ENCODE measurements at regions not wholly inside any gene's neighbourhood (a gene's known extent, or its start where the extent isn't known, plus 50 kb on each side); places are given as distances from the start of the nearest gene placed in this dataset.

DNA sequence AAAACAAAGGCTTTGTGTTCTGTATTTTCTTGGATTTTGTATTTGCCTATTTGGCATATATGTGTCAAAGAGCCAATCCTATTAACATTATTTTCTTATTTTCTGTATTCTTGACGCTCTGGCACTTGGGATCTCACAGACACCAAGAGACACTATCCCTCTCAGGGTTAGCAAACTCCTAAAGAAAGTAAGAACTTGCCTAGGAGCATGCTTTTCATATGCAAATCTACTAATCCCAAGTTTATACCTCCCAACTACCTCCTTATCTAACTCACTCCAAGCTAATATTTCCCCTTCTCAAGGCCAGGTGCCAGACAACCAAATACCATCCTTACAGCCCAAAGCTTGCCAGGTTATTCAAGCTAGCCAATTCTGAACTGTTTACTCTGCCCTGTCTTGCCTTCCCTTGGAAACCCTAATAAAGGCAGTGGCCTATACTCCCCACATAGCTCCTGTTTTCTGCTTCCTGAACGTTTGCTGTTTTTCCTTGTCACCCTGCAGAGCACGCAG is 455.4 kb upstream of the ANO3 start:
- no peak for DNase-seq
- POLR2A ChIA-PET, result no interaction called here
- Histone ChIP-seq H3K4me1 (ENCODE audit: control insufficient read depth in 1 of 2, insufficient read depth in 2 of 2, low read depth in 1 of 2, low read length in 1 of 2) (no peaks in the 10 kb centered on the region), H3K4me2 (no peak overlapping the region), H3K27ac (ENCODE audit: low read depth in 2 of 2, low read length in 1 of 2) (no peak overlapping the region), H3K36me3 (replicated peaks in 1 of 2; ENCODE audit: control insufficient read depth in 1 of 2, insufficient read depth in 2 of 2, low read length in 1 of 2) (no peaks in the 10 kb centered on the region), H3K9me2 (no peaks in the 10 kb centered on the region), H3K9ac (no peak overlapping the region), H3K79me2 (ENCODE audit: insufficient read depth) (no peaks in the 10 kb centered on the region), H4K20me1 (ENCODE audit: insufficient read depth) (no peaks in the 10 kb centered on the region), H3F3A (replicated peaks; ENCODE audit: insufficient read depth) (no peaks in the 10 kb centered on the region), H3K9me3 (no peaks in the 10 kb centered on the region; the same call in 1 of the 2 replicates), H2AFZ (ENCODE audit: low read depth) (no peak overlapping the region), H3K4me3 (ENCODE audit: low read depth in 2 of 2, low read length in 1 of 2) (no peak overlapping the region), H3K27me3 (ENCODE audit: insufficient read depth) (no peaks in the 10 kb centered on the region)
- CTCF ChIA-PET, result no interaction called here
- TF ChIP-seq FOSL2 (IDR thresholded peaks at IDR 0.05; ENCODE audit: borderline replicate concordance, low read depth), result no peak
- TF ChIP-seq FOXM1 (IDR thresholded peaks at IDR 0.05; ENCODE audit: low read depth), result no peak
- no peak for TF ChIP-seq YY1 (IDR thresholded peaks at IDR 0.05; ENCODE audit: low read depth)
- TF ChIP-seq REST (IDR thresholded peaks at IDR 0.05; ENCODE audit: low read depth, low read length), result no peak
- TF ChIP-seq TAF1 (IDR thresholded peaks at IDR 0.05; ENCODE audit: borderline replicate concordance, low read depth, low read length), result no peak
- no peak for TF ChIP-seq SIN3A (IDR thresholded peaks at IDR 0.05; ENCODE audit: borderline replicate concordance, low read depth, low read length)
- no peak for TF ChIP-seq RFX5 (IDR thresholded peaks at IDR 0.05; ENCODE audit: low read length)
- TF ChIP-seq EZH2phosphoT487 (IDR thresholded peaks at IDR 0.05; ENCODE audit: borderline replicate concordance, low read depth), result no peak
- TF ChIP-seq USF1 (IDR thresholded peaks at IDR 0.05; ENCODE audit: borderline replicate concordance, low read depth), result no peak
- no peak for TF ChIP-seq MXI1 (IDR thresholded peaks at IDR 0.05; ENCODE audit: low read depth, low read length)
- TF ChIP-seq, protein P1, sequence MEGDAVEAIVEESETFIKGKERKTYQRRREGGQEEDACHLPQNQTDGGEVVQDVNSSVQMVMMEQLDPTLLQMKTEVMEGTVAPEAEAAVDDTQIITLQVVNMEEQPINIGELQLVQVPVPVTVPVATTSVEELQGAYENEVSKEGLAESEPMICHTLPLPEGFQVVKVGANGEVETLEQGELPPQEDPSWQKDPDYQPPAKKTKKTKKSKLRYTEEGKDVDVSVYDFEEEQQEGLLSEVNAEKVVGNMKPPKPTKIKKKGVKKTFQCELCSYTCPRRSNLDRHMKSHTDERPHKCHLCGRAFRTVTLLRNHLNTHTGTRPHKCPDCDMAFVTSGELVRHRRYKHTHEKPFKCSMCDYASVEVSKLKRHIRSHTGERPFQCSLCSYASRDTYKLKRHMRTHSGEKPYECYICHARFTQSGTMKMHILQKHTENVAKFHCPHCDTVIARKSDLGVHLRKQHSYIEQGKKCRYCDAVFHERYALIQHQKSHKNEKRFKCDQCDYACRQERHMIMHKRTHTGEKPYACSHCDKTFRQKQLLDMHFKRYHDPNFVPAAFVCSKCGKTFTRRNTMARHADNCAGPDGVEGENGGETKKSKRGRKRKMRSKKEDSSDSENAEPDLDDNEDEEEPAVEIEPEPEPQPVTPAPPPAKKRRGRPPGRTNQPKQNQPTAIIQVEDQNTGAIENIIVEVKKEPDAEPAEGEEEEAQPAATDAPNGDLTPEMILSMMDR (IDR thresholded peaks at IDR 0.05), result no peak
- no peak for TF ChIP-seq JUND (IDR thresholded peaks at IDR 0.05)
- no peak for TF ChIP-seq CHD2 (IDR thresholded peaks at IDR 0.05; ENCODE audit: low read length, partially characterized antibody)
- TF ChIP-seq PBX3 (IDR thresholded peaks at IDR 0.05), result no peak
- TF ChIP-seq, protein P2, sequence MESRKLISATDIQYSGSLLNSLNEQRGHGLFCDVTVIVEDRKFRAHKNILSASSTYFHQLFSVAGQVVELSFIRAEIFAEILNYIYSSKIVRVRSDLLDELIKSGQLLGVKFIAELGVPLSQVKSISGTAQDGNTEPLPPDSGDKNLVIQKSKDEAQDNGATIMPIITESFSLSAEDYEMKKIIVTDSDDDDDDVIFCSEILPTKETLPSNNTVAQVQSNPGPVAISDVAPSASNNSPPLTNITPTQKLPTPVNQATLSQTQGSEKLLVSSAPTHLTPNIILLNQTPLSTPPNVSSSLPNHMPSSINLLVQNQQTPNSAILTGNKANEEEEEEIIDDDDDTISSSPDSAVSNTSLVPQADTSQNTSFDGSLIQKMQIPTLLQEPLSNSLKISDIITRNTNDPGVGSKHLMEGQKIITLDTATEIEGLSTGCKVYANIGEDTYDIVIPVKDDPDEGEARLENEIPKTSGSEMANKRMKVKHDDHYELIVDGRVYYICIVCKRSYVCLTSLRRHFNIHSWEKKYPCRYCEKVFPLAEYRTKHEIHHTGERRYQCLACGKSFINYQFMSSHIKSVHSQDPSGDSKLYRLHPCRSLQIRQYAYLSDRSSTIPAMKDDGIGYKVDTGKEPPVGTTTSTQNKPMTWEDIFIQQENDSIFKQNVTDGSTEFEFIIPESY (IDR thresholded peaks at IDR 0.05; ENCODE audit: borderline replicate concordance, low read depth), result no peak
- no peak for TF ChIP-seq ELF1 (IDR thresholded peaks at IDR 0.05)
- no peak for TF ChIP-seq GABPA (IDR thresholded peaks at IDR 0.05; ENCODE audit: low read depth)
- TF ChIP-seq, protein P3, sequence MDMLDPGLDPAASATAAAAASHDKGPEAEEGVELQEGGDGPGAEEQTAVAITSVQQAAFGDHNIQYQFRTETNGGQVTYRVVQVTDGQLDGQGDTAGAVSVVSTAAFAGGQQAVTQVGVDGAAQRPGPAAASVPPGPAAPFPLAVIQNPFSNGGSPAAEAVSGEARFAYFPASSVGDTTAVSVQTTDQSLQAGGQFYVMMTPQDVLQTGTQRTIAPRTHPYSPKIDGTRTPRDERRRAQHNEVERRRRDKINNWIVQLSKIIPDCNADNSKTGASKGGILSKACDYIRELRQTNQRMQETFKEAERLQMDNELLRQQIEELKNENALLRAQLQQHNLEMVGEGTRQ (IDR thresholded peaks at IDR 0.05; ENCODE audit: borderline replicate concordance, low read depth, low read length), result no peak
- TF ChIP-seq MEF2A (IDR thresholded peaks at IDR 0.05; ENCODE audit: borderline replicate concordance, low read depth), result no peak
- 48% methylated on average over 3 of the region's 3 CpGs for WGBS (ENCODE audit: low lambda C conversion rate)

Data from SK-N-SH (cell line).